Fibroblast of lung (primary cell): ENCODE measurements at regions not wholly inside any gene's neighbourhood (a gene's known extent, or its start where the extent isn't known, plus 50 kb on each side); places are given as distances from the start of the nearest gene placed in this dataset.
A peak's percentile ranks its signal among the peaks of the same experiment; 100 is the strongest.

Experiments used
- DNase-seq, 2 donors: peaks; one replicate each; pipeline versions ENCODE4 v3.0.0 to v3.0.0-alpha.2; 2010; ENCODE audit warnings: low read depth in 2 of 2
- H2AFZ ChIP-seq: 2 replicates; pipeline ENCODE4 v1.5.1; 2012; ENCODE audit warnings: low read length, control low read depth, inconsistent platforms
- H3K27ac ChIP-seq: 2 replicates; pipeline ENCODE4 v1.5.1; 2011; ENCODE audit warnings: low read length, control low read depth; ENCODE audit not compliant: insufficient read depth
- H3K27me3 ChIP-seq: 2 replicates; pipeline ENCODE4 v1.5.1; 2011; ENCODE audit warnings: mild to moderate bottlenecking, low read length; ENCODE audit not compliant: control insufficient read depth, insufficient read depth
- H3K36me3 ChIP-seq: 2 replicates; pipeline ENCODE4 v1.5.1; 2011; ENCODE audit warnings: low read length; ENCODE audit not compliant: control insufficient read depth, insufficient read depth
- H3K4me1 ChIP-seq: 2 replicates; pipeline ENCODE4 v1.5.1; 2011; ENCODE audit warnings: low read length; ENCODE audit not compliant: control insufficient read depth, insufficient read depth; ENCODE audit errors: extremely low read depth
- H3K4me2 ChIP-seq: 2 replicates; pipeline ENCODE4 v1.5.1; 2011; ENCODE audit warnings: low read length, control low read depth; ENCODE audit not compliant: insufficient read depth; ENCODE audit errors: extremely low read depth
- H3K4me3 ChIP-seq, 4 experiments: fragments of 200-600 bp in 1 of 4; sonication (generic) in 1 of 4; replicated peaks in 1 of 4; 2 replicates each; pipeline ENCODE4 v1.5.1; 2011 to 2016; ENCODE audit warnings: low read length in 4 of 4, low read depth in 3 of 4, mild to moderate bottlenecking in 3 of 4, control low read depth in 2 of 4, inconsistent platforms in 1 of 4, mixed read lengths in 1 of 4; ENCODE audit not compliant: insufficient read depth in 1 of 4; ENCODE audit errors: control extremely low read depth in 1 of 4
- H3K79me2 ChIP-seq: 2 replicates; pipeline ENCODE4 v1.5.1; 2012; ENCODE audit warnings: mild to moderate bottlenecking, low read length, inconsistent platforms; ENCODE audit not compliant: control insufficient read depth, insufficient read depth
- H3K9ac ChIP-seq: 2 replicates; pipeline ENCODE4 v1.5.1; 2011; ENCODE audit warnings: mild to moderate bottlenecking, low read length, control low read depth; ENCODE audit not compliant: insufficient read depth
- H3K9me3 ChIP-seq: 2 replicates; pipeline ENCODE4 v1.5.1; 2012; ENCODE audit warnings: low read depth, low read length; ENCODE audit not compliant: control insufficient read depth, insufficient read depth
- H4K20me1 ChIP-seq: 2 replicates; pipeline ENCODE4 v1.5.1; 2011; ENCODE audit warnings: low read length; ENCODE audit not compliant: control insufficient read depth, insufficient read depth; ENCODE audit errors: extremely low read depth
- CTCF ChIP-seq, 2 donors: IDR thresholded peaks in 1 of 2; conservative IDR thresholded peaks in 1 of 2; 1 replicate in 1 of 2; 2 replicates in 1 of 2; pipeline ENCODE4 v1.5.1; 2011 to 2012; ENCODE audit warnings: low read length in 2 of 2, control low read depth in 1 of 2, inconsistent platforms in 1 of 2, low read depth in 1 of 2, mild to moderate bottlenecking in 1 of 2
- EZH2 ChIP-seq: IDR thresholded peaks from 2 replicates; pipeline ENCODE4 v1.5.1; 2012; ENCODE audit warnings: low read length, control low read depth, mild to moderate bottlenecking; ENCODE audit errors: missing control alignments

- Histone ChIP-seq H3K9ac (no peak overlapping the region), H3K4me2 (no peak overlapping the region), H3K27me3 (no peaks in the 10 kb centered on the region), H3K4me1 (no peaks in the 10 kb centered on the region), H3K9me3 (no peaks in the 10 kb centered on the region), H2AFZ (no peak overlapping the region), H3K79me2 (no peaks in the 10 kb centered on the region), H3K36me3 (no peaks in the 10 kb centered on the region), H3K27ac (no peak overlapping the region), H3K4me3 (no peak overlapping the region), H4K20me1 (no peaks in the 10 kb centered on the region)
- DNase-seq = peak in 1 of 2 donors; percentile 67
- TF ChIP-seq EZH2 = no peak
- no peak for TF ChIP-seq CTCF (conservative IDR thresholded peaks at IDR 0.05 in 1 of 2, IDR thresholded peaks at IDR 0.05 in 1 of 2; ENCODE audit: low read depth in 1 of 2, low read length in 2 of 2)
Observed at GRCh38 chrX:20637351-20637750, 370.6 kb upstream of the RPS6KA3 start.

GRCh38 chrX:20633451-20633850, 366.7 kb upstream of the RPS6KA3 start:
- no peak for DNase-seq
- Histone ChIP-seq H2AFZ (no peak overlapping the region), H3K79me2 (no peaks in the 10 kb centered on the region), H3K4me3 (no peak overlapping the region), H3K27ac (no peak overlapping the region), H3K27me3 (no peaks in the 10 kb centered on the region), H3K9ac (no peak overlapping the region), H3K4me1 (no peaks in the 10 kb centered on the region), H3K9me3 (no peaks in the 10 kb centered on the region), H4K20me1 (no peaks in the 10 kb centered on the region), H3K4me2 (no peak overlapping the region), H3K36me3 (no peaks in the 10 kb centered on the region)
- TF ChIP-seq EZH2 (no peak), CTCF (conservative IDR thresholded peaks at IDR 0.05 in 1 of 2, IDR thresholded peaks at IDR 0.05 in 1 of 2; ENCODE audit: low read depth in 1 of 2, low read length in 2 of 2) (no peak)

GRCh38 chrX:20623448-20623847, 356.7 kb upstream of the RPS6KA3 start:
- no peaks in the 10 kb centered on the region for H3K4me1 ChIP-seq
- peak; percentile 0 to 60 for DNase-seq
- no peak overlapping the region for H3K4me3 ChIP-seq
- no peaks in the 10 kb centered on the region for H3K79me2 ChIP-seq
- H3K9ac ChIP-seq = no peak overlapping the region
- no peak overlapping the region for H2AFZ ChIP-seq
- no peaks in the 10 kb centered on the region for H4K20me1 ChIP-seq
- H3K4me2 ChIP-seq = no peak overlapping the region
- no peaks in the 10 kb centered on the region for H3K9me3 ChIP-seq
- H3K36me3 ChIP-seq = no peaks in the 10 kb centered on the region
- no peaks in the 10 kb centered on the region for H3K27me3 ChIP-seq
- no peak for TF ChIP-seq EZH2
- TF ChIP-seq CTCF (conservative IDR thresholded peaks at IDR 0.05 in 1 of 2, IDR thresholded peaks at IDR 0.05 in 1 of 2; ENCODE audit: low read depth in 1 of 2, low read length in 2 of 2) = no peak
- no peak overlapping the region for H3K27ac ChIP-seq
